HepG2 (cell line): ENCODE measurements at regions not wholly inside any gene's neighbourhood (a gene's known extent, or its start where the extent isn't known, plus 50 kb on each side); places are given as distances from the start of the nearest gene placed in this dataset.
A peak's percentile ranks its signal among the peaks of the same experiment; 100 is the strongest.

ENCODE experiments used
- ATAC-seq: fragments of 200-7000 bp; cut with Tn5 transposase; 3 replicates; pipeline ENCODE4 v1.9.1; 2020; ENCODE audit warnings: mild to moderate bottlenecking, moderate library complexity
- BruUV-seq: library from RNA; stranded (reverse); fragments of 400-500 nt; replicated peaks from 2 replicates; lab custom pipeline; 2021; lab: Mats Ljungman, UMichigan
- CTCF ChIA-PET: fragments of 300-600 bp; formaldehyde crosslinking; extraction: SDS; loops from one replicate; lab custom pipeline; 2021; ENCODE audit warnings: low total read pairs, inconsistent platforms, low intra/inter-chr PET ratio; lab: Yijun Ruan, JAX
- POLR2A ChIA-PET: fragments of 350-600 bp; sonication (Branson Sonifier 250); formaldehyde crosslinking; loops from one replicate; lab custom pipeline; 2020; ENCODE audit warnings: antibody characterized with exemption, inconsistent platforms; lab: Yijun Ruan, JAX
- DNase-seq: peaks from one replicate; pipeline ENCODE4 v3.0.0-alpha.2; 2015; ENCODE audit warnings: low spot score
- FAIRE-seq: peaks from 3 replicates; lab custom pipeline; 2011; peaks lifted over from hg19 to GRCh38; lab: Jason Lieb, UNC
- H2AFZ ChIP-seq: one replicate; pipeline ENCODE4 v1.6.1; 2011; ENCODE audit warnings: low read length, inconsistent platforms
- H3K27ac ChIP-seq: fragments of 300-600 bp; 3 replicates; pipeline ENCODE4 v1.8.0; 2011; ENCODE audit warnings: mixed run types, mild to moderate bottlenecking, mixed read lengths, low read length, inconsistent platforms; ENCODE audit not compliant: insufficient read depth; ENCODE audit errors: extremely low read length
- H3K27me3 ChIP-seq, 2 experiments: fragments of 200-600 bp in 1 of 2; 2 replicates in 1 of 2; 3 replicates in 1 of 2; pipeline versions ENCODE4 v1.6.0 to v1.8.0; 2011; ENCODE audit warnings: low read length in 2 of 2, mild to moderate bottlenecking in 2 of 2, moderate library complexity in 2 of 2, inconsistent platforms in 1 of 2; ENCODE audit not compliant: insufficient read depth in 2 of 2, control insufficient read depth in 1 of 2
- H3K36me3 ChIP-seq, 2 experiments: fragments of 200-600 bp in 1 of 2; replicated peaks in 1 of 2; 2 replicates in 1 of 2; 3 replicates in 1 of 2; pipeline versions ENCODE4 v1.5.1 to v1.8.0; 2011; ENCODE audit warnings: low read length in 2 of 2, inconsistent platforms in 1 of 2; ENCODE audit not compliant: insufficient read depth in 2 of 2, control insufficient read depth in 1 of 2
- H3K4me1 ChIP-seq: 2 replicates; pipeline ENCODE4 v1.5.1; 2012; ENCODE audit warnings: low read length, inconsistent platforms; ENCODE audit not compliant: insufficient read depth
- H3K4me2 ChIP-seq: 2 replicates; pipeline ENCODE4 v1.6.0; 2011; ENCODE audit warnings: low read depth, low read length, inconsistent platforms
- H3K4me3 ChIP-seq, 3 experiments: fragments of 200-600 bp in 1 of 3; sonication (generic), shearing (Covaris generic) in 1 of 3; replicated peaks in 1 of 3; 2 replicates each; pipeline ENCODE4 v1.5.1; 2011 to 2016; ENCODE audit warnings: low read length in 3 of 3, inconsistent platforms in 2 of 3, low read depth in 2 of 3, mild to moderate bottlenecking in 2 of 3, control low read depth in 1 of 3, mixed read lengths in 1 of 3; ENCODE audit not compliant: insufficient read depth in 1 of 3
- H3K79me2 ChIP-seq: one replicate; pipeline ENCODE4 v1.6.1; 2011; ENCODE audit warnings: low read length, inconsistent platforms; ENCODE audit not compliant: insufficient read depth
- H3K9ac ChIP-seq: 2 replicates; pipeline ENCODE4 v1.6.0; 2011; ENCODE audit warnings: mild to moderate bottlenecking, low read depth, low read length, inconsistent platforms; ENCODE audit not compliant: insufficient read depth
- H3K9me3 ChIP-seq: 2 replicates; pipeline ENCODE4 v1.5.1; 2012; ENCODE audit warnings: mild to moderate bottlenecking, low read length
- H4K20me1 ChIP-seq: 2 replicates; pipeline ENCODE4 v1.6.0; 2011; ENCODE audit warnings: inconsistent platforms, mild to moderate bottlenecking, low read length, moderate library complexity; ENCODE audit not compliant: insufficient read depth
- GATAD2A ChIP-seq: IDR thresholded peaks from 2 replicates; pipeline ENCODE4 v1.6.1; 2016
- HNF4A ChIP-seq: sonication (generic); formaldehyde crosslinking; IDR thresholded peaks from 2 replicates; pipeline ENCODE4 v1.4.0; 2020; ENCODE audit warnings: missing genetic modification reagents
- IKZF1 ChIP-seq: fragments of 450-650 bp; IDR thresholded peaks from 2 replicates; pipeline ENCODE4 v1.7.1; 2016
- KLF13 ChIP-seq: sonication (generic); formaldehyde crosslinking; IDR thresholded peaks from 2 replicates; pipeline ENCODE4 v1.4.0; 2020; ENCODE audit warnings: mild to moderate bottlenecking, missing genetic modification reagents
- KLF15 ChIP-seq: sonication (generic); formaldehyde crosslinking; IDR thresholded peaks from 2 replicates; pipeline ENCODE4 v1.8.1; 2023; ENCODE audit warnings: borderline replicate concordance, mild to moderate bottlenecking, inconsistent platforms, missing genetic modification reagents, mixed read lengths
- NCOR1 ChIP-seq: fragments of 200-600 bp; sonication (generic); IDR thresholded peaks from 2 replicates; pipeline ENCODE4 v1.7.0; 2017; ENCODE audit warnings: antibody characterized with exemption, low read length, borderline replicate concordance
- PAWR ChIP-seq: sonication (generic); formaldehyde crosslinking; IDR thresholded peaks from 2 replicates; pipeline ENCODE4 v1.4.0; 2020; ENCODE audit warnings: missing genetic modification reagents, mild to moderate bottlenecking, borderline replicate concordance
- PTBP1 ChIP-seq: fragments of 200-400 bp; formaldehyde crosslinking; IDR thresholded peaks from 2 replicates; pipeline ENCODE4 v1.6.1; 2018; ENCODE audit warnings: low read length, low read depth; ENCODE audit not compliant: poor library complexity, severe bottlenecking
- ZEB1 ChIP-seq: IDR thresholded peaks from 2 replicates; pipeline ENCODE4 v1.6.1; 2012; ENCODE audit warnings: mild to moderate bottlenecking, low read depth, inconsistent platforms; ENCODE audit not compliant: insufficient replicate concordance
- ZNF652 ChIP-seq: IDR thresholded peaks from 2 replicates; pipeline ENCODE4 v1.6.1; 2016; ENCODE audit warnings: low read depth, borderline replicate concordance
- WGBS: methylation state at CpG from one replicate; pipeline ENCODE4 v1.1.6; 2017; ENCODE audit warnings: low lambda C conversion rate; 5-methylcytosine and 5-hydroxymethylcytosine counted together
- in situ Hi-C: cut with HindIII; loops from 2 replicates; pipeline ENCODE4 v1.10.0; 2017; ENCODE audit warnings: low pct_unique_long_range_greater_than_20kb; ENCODE audit not compliant: extremely low pct_ligation_motif_present
- intact Hi-C: fragments of 100-400 bp; cut with micrococcal nuclease; formaldehyde crosslinking; loops from one replicate; pipeline ENCODE4 v1.10.0; 2022; ENCODE audit not compliant: unreplicated experiment
- TF ChIP-seq, protein P1 (sequence below): IDR thresholded peaks from 2 replicates; pipeline ENCODE4 v1.6.1; 2016
- TF ChIP-seq, protein P2 (sequence below): sonication (generic); formaldehyde crosslinking; IDR thresholded peaks from 2 replicates; pipeline ENCODE4 v1.5.0; 2020; ENCODE audit warnings: missing genetic modification reagents
- TF ChIP-seq, protein P3 (sequence below): IDR thresholded peaks from 2 replicates; pipeline ENCODE4 v1.6.1; 2016
- TF ChIP-seq, protein P4 (sequence below): sonication (generic); formaldehyde crosslinking; IDR thresholded peaks from 2 replicates; pipeline ENCODE4 v1.9.0; 2022; ENCODE audit warnings: low read depth, missing genetic modification reagents
- TF ChIP-seq, protein P5 (sequence below): sonication (generic); formaldehyde crosslinking; IDR thresholded peaks from 2 replicates; pipeline ENCODE4 v1.5.1; 2020; ENCODE audit warnings: missing genetic modification reagents, mild to moderate bottlenecking, borderline replicate concordance

DNA sequence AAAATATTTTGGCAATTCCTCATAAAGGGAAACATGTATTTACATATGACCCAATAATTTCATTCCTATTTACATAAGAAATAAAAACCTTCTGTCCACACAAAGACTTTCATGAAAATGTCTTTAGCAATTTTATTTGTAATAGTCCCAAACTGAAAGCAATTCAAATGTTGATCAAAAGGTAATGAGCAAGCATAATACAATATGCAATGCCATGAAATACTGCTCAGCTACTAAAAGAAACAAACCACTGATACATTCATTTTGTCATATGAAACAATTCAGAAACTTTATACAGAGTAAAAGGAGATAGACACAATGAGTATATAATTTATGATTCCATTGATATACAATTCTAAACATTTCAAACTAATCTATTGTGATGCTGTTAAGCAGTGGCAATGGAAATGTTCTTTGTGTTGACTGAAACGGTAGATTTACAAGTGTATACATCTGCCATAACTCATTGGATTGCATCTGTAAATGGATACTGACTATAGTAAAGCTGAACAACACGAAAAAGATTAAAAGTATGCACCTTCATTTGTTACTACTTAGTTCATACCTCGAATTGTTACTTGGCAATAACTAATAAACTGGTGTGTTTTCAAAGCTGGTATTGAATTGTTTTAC is 335.6 kb downstream of the GASK1B start (continued):
- TF ChIP-seq, protein P1, sequence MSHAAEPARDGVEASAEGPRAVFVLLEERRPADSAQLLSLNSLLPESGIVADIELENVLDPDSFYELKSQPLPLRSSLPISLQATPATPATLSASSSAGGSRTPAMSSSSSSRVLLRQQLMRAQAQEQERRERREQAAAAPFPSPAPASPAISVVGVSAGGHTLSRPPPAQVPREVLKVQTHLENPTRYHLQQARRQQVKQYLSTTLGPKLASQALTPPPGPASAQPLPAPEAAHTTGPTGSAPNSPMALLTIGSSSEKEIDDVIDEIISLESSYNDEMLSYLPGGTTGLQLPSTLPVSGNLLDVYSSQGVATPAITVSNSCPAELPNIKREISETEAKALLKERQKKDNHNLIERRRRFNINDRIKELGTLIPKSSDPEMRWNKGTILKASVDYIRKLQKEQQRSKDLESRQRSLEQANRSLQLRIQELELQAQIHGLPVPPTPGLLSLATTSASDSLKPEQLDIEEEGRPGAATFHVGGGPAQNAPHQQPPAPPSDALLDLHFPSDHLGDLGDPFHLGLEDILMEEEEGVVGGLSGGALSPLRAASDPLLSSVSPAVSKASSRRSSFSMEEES (CRISPR knock-in tag), result no peak
- no peak for TF ChIP-seq PTBP1
- TF ChIP-seq, protein P2, sequence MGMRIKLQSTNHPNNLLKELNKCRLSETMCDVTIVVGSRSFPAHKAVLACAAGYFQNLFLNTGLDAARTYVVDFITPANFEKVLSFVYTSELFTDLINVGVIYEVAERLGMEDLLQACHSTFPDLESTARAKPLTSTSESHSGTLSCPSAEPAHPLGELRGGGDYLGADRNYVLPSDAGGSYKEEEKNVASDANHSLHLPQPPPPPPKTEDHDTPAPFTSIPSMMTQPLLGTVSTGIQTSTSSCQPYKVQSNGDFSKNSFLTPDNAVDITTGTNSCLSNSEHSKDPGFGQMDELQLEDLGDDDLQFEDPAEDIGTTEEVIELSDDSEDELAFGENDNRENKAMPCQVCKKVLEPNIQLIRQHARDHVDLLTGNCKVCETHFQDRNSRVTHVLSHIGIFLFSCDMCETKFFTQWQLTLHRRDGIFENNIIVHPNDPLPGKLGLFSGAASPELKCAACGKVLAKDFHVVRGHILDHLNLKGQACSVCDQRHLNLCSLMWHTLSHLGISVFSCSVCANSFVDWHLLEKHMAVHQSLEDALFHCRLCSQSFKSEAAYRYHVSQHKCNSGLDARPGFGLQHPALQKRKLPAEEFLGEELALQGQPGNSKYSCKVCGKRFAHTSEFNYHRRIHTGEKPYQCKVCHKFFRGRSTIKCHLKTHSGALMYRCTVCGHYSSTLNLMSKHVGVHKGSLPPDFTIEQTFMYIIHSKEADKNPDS, result no peak

DNA sequence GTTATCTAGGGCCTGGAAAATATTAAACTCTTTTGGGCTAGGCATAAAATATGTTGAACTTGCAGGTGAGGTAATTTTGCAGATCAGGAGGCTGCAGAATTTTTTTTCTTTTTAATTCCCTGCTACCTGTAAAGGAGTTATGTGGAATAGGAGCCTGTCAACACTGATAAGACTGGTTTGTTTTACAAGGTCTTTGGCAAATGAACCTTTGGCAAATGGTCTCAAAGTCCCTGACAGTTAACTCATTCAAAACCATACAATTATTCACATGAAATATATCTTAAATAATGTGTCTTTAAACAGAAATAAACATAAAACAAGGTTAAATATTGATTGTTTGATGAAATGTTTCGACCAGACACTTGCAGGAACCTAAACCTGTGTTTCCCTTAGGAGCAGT is 340.2 kb downstream of the GASK1B start:
- Histone ChIP-seq H3K9me3 (no peaks in the 10 kb centered on the region), H2AFZ (no peak overlapping the region), H3K4me2 (peak overlapping the region; percentile 1; the same call in 1 of the 2 replicates), H4K20me1 (no peaks in the 10 kb centered on the region), H3K27me3 (no peaks in the 10 kb centered on the region), H3K9ac (no peak overlapping the region), H3K4me1 (peaks cover 13% of the 10 kb centered on the region), H3K27ac (no peak overlapping the region), H3K36me3 (no peaks in the 10 kb centered on the region), H3K4me3 (no peak overlapping the region; a peak in 1 of 6 replicates), H3K79me2 (no peaks in the 10 kb centered on the region)
- BruUV-seq, result no TSS peak
- ATAC-seq (peak; percentile 84), FAIRE-seq (peak; percentile 34), DNase-seq (peak; percentile 25)
- WGBS, result 0% methylated on average over 1 of the region's 1 CpG
- intact Hi-C loops, result no loop called here
- in situ Hi-C loops, result no loop called here
- ChIA-PET CTCF (no interaction called here), POLR2A (no interaction called here)
- TF ChIP-seq, protein P3, sequence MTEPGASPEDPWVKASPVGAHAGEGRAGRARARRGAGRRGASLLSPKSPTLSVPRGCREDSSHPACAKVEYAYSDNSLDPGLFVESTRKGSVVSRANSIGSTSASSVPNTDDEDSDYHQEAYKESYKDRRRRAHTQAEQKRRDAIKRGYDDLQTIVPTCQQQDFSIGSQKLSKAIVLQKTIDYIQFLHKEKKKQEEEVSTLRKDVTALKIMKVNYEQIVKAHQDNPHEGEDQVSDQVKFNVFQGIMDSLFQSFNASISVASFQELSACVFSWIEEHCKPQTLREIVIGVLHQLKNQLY (CRISPR knock-in tag), result no peak
- TF ChIP-seq NCOR1, result 0 out of 2 replicates have a peak, but pooled peaks have one; percentile 51
- TF ChIP-seq ZEB1, result peak; percentile 63
- TF ChIP-seq, protein P4, sequence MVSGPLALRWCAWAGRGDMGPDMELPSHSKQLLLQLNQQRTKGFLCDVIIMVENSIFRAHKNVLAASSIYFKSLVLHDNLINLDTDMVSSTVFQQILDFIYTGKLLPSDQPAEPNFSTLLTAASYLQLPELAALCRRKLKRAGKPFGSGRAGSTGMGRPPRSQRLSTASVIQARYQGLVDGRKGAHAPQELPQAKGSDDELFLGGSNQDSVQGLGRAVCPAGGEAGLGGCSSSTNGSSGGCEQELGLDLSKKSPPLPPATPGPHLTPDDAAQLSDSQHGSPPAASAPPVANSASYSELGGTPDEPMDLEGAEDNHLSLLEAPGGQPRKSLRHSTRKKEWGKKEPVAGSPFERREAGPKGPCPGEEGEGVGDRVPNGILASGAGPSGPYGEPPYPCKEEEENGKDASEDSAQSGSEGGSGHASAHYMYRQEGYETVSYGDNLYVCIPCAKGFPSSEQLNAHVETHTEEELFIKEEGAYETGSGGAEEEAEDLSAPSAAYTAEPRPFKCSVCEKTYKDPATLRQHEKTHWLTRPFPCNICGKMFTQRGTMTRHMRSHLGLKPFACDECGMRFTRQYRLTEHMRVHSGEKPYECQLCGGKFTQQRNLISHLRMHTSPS (CRISPR knock-in tag), result no peak
- TF ChIP-seq GATAD2A, result 0 out of 2 replicates have a peak, but pooled peaks have one; percentile 12
- TF ChIP-seq KLF13, result no peak
- TF ChIP-seq IKZF1, result no peak
- peak; percentile 83 for TF ChIP-seq HNF4A (CRISPR knock-in tag)
- no peak for TF ChIP-seq PAWR (CRISPR knock-in tag)
- TF ChIP-seq KLF15 (CRISPR knock-in tag), result no peak
- TF ChIP-seq ZNF652 (CRISPR knock-in tag), result peak; percentile 95
- TF ChIP-seq, protein P5, sequence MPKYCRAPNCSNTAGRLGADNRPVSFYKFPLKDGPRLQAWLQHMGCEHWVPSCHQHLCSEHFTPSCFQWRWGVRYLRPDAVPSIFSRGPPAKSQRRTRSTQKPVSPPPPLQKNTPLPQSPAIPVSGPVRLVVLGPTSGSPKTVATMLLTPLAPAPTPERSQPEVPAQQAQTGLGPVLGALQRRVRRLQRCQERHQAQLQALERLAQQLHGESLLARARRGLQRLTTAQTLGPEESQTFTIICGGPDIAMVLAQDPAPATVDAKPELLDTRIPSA (CRISPR knock-in tag), result no peak
